HepG2 (cell line): ENCODE measurements at regions not wholly inside any gene's neighbourhood (a gene's known extent, or its start where the extent isn't known, plus 50 kb on each side); places are given as distances from the start of the nearest gene placed in this dataset.
A peak's percentile ranks its signal among the peaks of the same experiment; 100 is the strongest.

Experiments
- ATAC-seq: fragments of 200-7000 bp; cut with Tn5 transposase; 3 replicates; pipeline ENCODE4 v1.9.1; 2020; ENCODE audit warnings: mild to moderate bottlenecking, moderate library complexity
- BruUV-seq: library from RNA; stranded (reverse); fragments of 400-500 nt; replicated peaks from 2 replicates; lab custom pipeline; 2021; lab: Mats Ljungman, UMichigan
- CTCF ChIA-PET: fragments of 300-600 bp; formaldehyde crosslinking; extraction: SDS; loops from one replicate; lab custom pipeline; 2021; ENCODE audit warnings: low total read pairs, inconsistent platforms, low intra/inter-chr PET ratio; lab: Yijun Ruan, JAX
- POLR2A ChIA-PET: fragments of 350-600 bp; sonication (Branson Sonifier 250); formaldehyde crosslinking; loops from one replicate; lab custom pipeline; 2020; ENCODE audit warnings: antibody characterized with exemption, inconsistent platforms; lab: Yijun Ruan, JAX
- DNase-seq: peaks from one replicate; pipeline ENCODE4 v3.0.0-alpha.2; 2015; ENCODE audit warnings: low spot score
- FAIRE-seq: peaks from 3 replicates; lab custom pipeline; 2011; peaks lifted over from hg19 to GRCh38; lab: Jason Lieb, UNC
- H2AFZ ChIP-seq: one replicate; pipeline ENCODE4 v1.6.1; 2011; ENCODE audit warnings: low read length, inconsistent platforms
- H3K27ac ChIP-seq: fragments of 300-600 bp; 3 replicates; pipeline ENCODE4 v1.8.0; 2011; ENCODE audit warnings: mixed run types, mild to moderate bottlenecking, mixed read lengths, low read length, inconsistent platforms; ENCODE audit not compliant: insufficient read depth; ENCODE audit errors: extremely low read length
- H3K27me3 ChIP-seq, 2 experiments: fragments of 200-600 bp in 1 of 2; 2 replicates in 1 of 2; 3 replicates in 1 of 2; pipeline versions ENCODE4 v1.6.0 to v1.8.0; 2011; ENCODE audit warnings: low read length in 2 of 2, mild to moderate bottlenecking in 2 of 2, moderate library complexity in 2 of 2, inconsistent platforms in 1 of 2; ENCODE audit not compliant: insufficient read depth in 2 of 2, control insufficient read depth in 1 of 2
- H3K36me3 ChIP-seq, 2 experiments: fragments of 200-600 bp in 1 of 2; replicated peaks in 1 of 2; 2 replicates in 1 of 2; 3 replicates in 1 of 2; pipeline versions ENCODE4 v1.5.1 to v1.8.0; 2011; ENCODE audit warnings: low read length in 2 of 2, inconsistent platforms in 1 of 2; ENCODE audit not compliant: insufficient read depth in 2 of 2, control insufficient read depth in 1 of 2
- H3K4me1 ChIP-seq: 2 replicates; pipeline ENCODE4 v1.5.1; 2012; ENCODE audit warnings: low read length, inconsistent platforms; ENCODE audit not compliant: insufficient read depth
- H3K4me2 ChIP-seq: 2 replicates; pipeline ENCODE4 v1.6.0; 2011; ENCODE audit warnings: low read depth, low read length, inconsistent platforms
- H3K4me3 ChIP-seq, 3 experiments: fragments of 200-600 bp in 1 of 3; sonication (generic), shearing (Covaris generic) in 1 of 3; replicated peaks in 1 of 3; 2 replicates each; pipeline ENCODE4 v1.5.1; 2011 to 2016; ENCODE audit warnings: low read length in 3 of 3, inconsistent platforms in 2 of 3, low read depth in 2 of 3, mild to moderate bottlenecking in 2 of 3, control low read depth in 1 of 3, mixed read lengths in 1 of 3; ENCODE audit not compliant: insufficient read depth in 1 of 3
- H3K79me2 ChIP-seq: one replicate; pipeline ENCODE4 v1.6.1; 2011; ENCODE audit warnings: low read length, inconsistent platforms; ENCODE audit not compliant: insufficient read depth
- H3K9ac ChIP-seq: 2 replicates; pipeline ENCODE4 v1.6.0; 2011; ENCODE audit warnings: mild to moderate bottlenecking, low read depth, low read length, inconsistent platforms; ENCODE audit not compliant: insufficient read depth
- H3K9me3 ChIP-seq: 2 replicates; pipeline ENCODE4 v1.5.1; 2012; ENCODE audit warnings: mild to moderate bottlenecking, low read length
- H4K20me1 ChIP-seq: 2 replicates; pipeline ENCODE4 v1.6.0; 2011; ENCODE audit warnings: inconsistent platforms, mild to moderate bottlenecking, low read length, moderate library complexity; ENCODE audit not compliant: insufficient read depth
- HMG20A ChIP-seq: IDR thresholded peaks from 2 replicates; pipeline ENCODE4 v1.6.1; 2016; ENCODE audit warnings: borderline replicate concordance
- SMYD3 ChIP-seq: sonication (generic); formaldehyde crosslinking; IDR thresholded peaks from 2 replicates; pipeline ENCODE4 v1.8.1; 2023; ENCODE audit warnings: mild to moderate bottlenecking, missing genetic modification reagents
- ZBTB20 ChIP-seq: sonication (generic); formaldehyde crosslinking; IDR thresholded peaks from 2 replicates; pipeline ENCODE4 v1.8.1; 2023; ENCODE audit warnings: missing genetic modification reagents, low read depth, mild to moderate bottlenecking, borderline replicate concordance
- ZNF20 ChIP-seq: sonication (generic); formaldehyde crosslinking; IDR thresholded peaks from 2 replicates; pipeline ENCODE4 v1.4.0; 2020; ENCODE audit warnings: mild to moderate bottlenecking, moderate library complexity, missing genetic modification reagents
- ZNF44 ChIP-seq: sonication (generic); formaldehyde crosslinking; IDR thresholded peaks from 2 replicates; pipeline ENCODE4 v1.5.1; 2020; ENCODE audit warnings: mild to moderate bottlenecking, missing genetic modification reagents
- ZNF563 ChIP-seq: sonication (generic); formaldehyde crosslinking; IDR thresholded peaks from 2 replicates; pipeline ENCODE4 v1.8.0; 2022; ENCODE audit warnings: mild to moderate bottlenecking, moderate library complexity, missing genetic modification reagents
- WGBS: methylation state at CpG from one replicate; pipeline ENCODE4 v1.1.6; 2017; ENCODE audit warnings: low lambda C conversion rate; 5-methylcytosine and 5-hydroxymethylcytosine counted together
- in situ Hi-C: cut with HindIII; loops from 2 replicates; pipeline ENCODE4 v1.10.0; 2017; ENCODE audit warnings: low pct_unique_long_range_greater_than_20kb; ENCODE audit not compliant: extremely low pct_ligation_motif_present
- intact Hi-C: fragments of 100-400 bp; cut with micrococcal nuclease; formaldehyde crosslinking; loops from one replicate; pipeline ENCODE4 v1.10.0; 2022; ENCODE audit not compliant: unreplicated experiment
- TF ChIP-seq, protein P1 (sequence below): sonication (generic); formaldehyde crosslinking; IDR thresholded peaks from 2 replicates; pipeline ENCODE4 v1.4.0; 2020; ENCODE audit warnings: mild to moderate bottlenecking, missing genetic modification reagents
- TF ChIP-seq, protein P2 (sequence below): IDR thresholded peaks from 2 replicates; pipeline ENCODE4 v1.6.1; 2016
- TF ChIP-seq, protein P3 (sequence below): sonication (generic); formaldehyde crosslinking; IDR thresholded peaks from 2 replicates; pipeline ENCODE4 v1.4.0; 2020; ENCODE audit warnings: missing genetic modification reagents
- TF ChIP-seq, protein P4 (sequence below): sonication (generic); formaldehyde crosslinking; IDR thresholded peaks from 2 replicates; pipeline ENCODE4 v1.5.1; 2020; ENCODE audit warnings: mild to moderate bottlenecking, missing genetic modification reagents, borderline replicate concordance
- TF ChIP-seq, protein P5 (sequence below): sonication (generic); formaldehyde crosslinking; conservative IDR thresholded peaks from 2 replicates; pipeline ENCODE4 v1.5.0; 2020; ENCODE audit warnings: missing genetic modification reagents

DNA sequence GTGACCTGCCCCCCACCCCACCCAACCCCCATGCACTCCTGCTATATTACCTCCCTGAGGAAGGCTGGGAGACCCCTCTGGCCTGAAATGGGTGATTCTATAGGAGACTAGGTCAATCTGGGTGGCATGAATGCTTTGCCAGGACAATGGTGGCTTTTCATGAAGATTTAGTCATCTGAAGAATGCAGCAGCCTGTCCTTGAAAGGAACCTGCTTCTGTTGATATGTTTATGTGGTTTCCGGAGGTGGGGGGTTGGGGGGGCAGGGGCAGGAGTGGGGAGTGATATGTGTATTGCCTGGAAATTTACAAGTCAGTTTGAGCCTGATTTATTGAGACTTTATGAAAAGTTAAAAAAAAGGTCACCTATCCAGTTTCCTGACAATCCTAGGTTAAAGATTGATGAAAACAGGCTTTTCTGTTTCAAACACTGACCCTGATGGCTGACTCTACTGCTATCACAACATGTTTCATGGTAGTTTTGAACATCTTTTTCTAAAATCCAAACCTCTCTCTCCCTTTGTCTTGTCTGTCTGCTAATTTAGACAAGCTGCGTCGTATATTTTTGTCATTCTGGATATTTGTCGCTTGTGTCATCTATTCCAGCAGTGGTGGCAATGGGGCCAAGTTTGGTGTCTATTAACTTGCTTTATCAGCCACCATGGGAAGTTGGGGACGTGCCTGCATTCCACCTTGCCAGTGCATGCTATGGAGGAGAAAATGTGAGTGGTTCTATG lies 153.7 kb upstream of the EGFLAM start:
- peak overlapping the region; percentile 92 for H3K27ac ChIP-seq
- ATAC-seq (peak; percentile 96), DNase-seq (peak; percentile 99), FAIRE-seq (peak; percentile 71)
- intact Hi-C loops (loop anchor here (1.0 to 5.0 kb wide), 3 partner anchors 42 to 89 kb away; no protein-coding TSS in a partner anchor), in situ Hi-C loops (no loop called here)
- H3K9me3 ChIP-seq: peaks cover 9% of the 10 kb centered on the region; the same call in 1 of the 2 replicates
- peak overlapping the region; percentile 42 for H3K4me2 ChIP-seq
- H3K4me3 ChIP-seq: no peak overlapping the region; a peak in 1 of 6 replicates
- peak overlapping the region; percentile 73 for H3K9ac ChIP-seq
- peaks cover 86% of the 10 kb centered on the region for H3K4me1 ChIP-seq
- H3K27me3 ChIP-seq: no peaks in the 10 kb centered on the region
- ChIA-PET POLR2A (interaction anchor here (0.9 to 1.7 kb wide), 3 partner anchors 27 to 43 kb away, joined by 3 to 12 read pairs (median 6); no protein-coding TSS in a partner anchor), CTCF (no interaction called here)
- BruUV-seq: TSS peak; percentile 98
- H2AFZ ChIP-seq: no peak overlapping the region
- no peaks in the 10 kb centered on the region for H3K79me2 ChIP-seq
- 38% methylated on average over 5 of the region's 5 CpGs for WGBS
- H3K36me3 ChIP-seq: no peaks in the 10 kb centered on the region; a peak in 1 of 5 replicates
- no peaks in the 10 kb centered on the region for H4K20me1 ChIP-seq
- TF ChIP-seq HMG20A (CRISPR knock-in tag) (no peak; the same call in 1 of the 2 replicates), SMYD3 (no peak), ZNF20 (CRISPR knock-in tag) (no peak), ZBTB20 (CRISPR knock-in tag) (peak; percentile 90), ZNF563 (CRISPR knock-in tag) (no peak), ZNF44 (CRISPR knock-in tag) (no peak)
- TF ChIP-seq, protein P1, sequence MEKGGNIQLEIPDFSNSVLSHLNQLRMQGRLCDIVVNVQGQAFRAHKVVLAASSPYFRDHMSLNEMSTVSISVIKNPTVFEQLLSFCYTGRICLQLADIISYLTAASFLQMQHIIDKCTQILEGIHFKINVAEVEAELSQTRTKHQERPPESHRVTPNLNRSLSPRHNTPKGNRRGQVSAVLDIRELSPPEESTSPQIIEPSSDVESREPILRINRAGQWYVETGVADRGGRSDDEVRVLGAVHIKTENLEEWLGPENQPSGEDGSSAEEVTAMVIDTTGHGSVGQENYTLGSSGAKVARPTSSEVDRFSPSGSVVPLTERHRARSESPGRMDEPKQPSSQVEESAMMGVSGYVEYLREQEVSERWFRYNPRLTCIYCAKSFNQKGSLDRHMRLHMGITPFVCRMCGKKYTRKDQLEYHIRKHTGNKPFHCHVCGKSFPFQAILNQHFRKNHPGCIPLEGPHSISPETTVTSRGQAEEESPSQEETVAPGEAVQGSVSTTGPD (CRISPR knock-in tag): no peak
- TF ChIP-seq, protein P2, sequence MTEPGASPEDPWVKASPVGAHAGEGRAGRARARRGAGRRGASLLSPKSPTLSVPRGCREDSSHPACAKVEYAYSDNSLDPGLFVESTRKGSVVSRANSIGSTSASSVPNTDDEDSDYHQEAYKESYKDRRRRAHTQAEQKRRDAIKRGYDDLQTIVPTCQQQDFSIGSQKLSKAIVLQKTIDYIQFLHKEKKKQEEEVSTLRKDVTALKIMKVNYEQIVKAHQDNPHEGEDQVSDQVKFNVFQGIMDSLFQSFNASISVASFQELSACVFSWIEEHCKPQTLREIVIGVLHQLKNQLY (CRISPR knock-in tag): 0 out of 2 replicates have a peak, but pooled peaks have one; percentile 8
- TF ChIP-seq, protein P3, sequence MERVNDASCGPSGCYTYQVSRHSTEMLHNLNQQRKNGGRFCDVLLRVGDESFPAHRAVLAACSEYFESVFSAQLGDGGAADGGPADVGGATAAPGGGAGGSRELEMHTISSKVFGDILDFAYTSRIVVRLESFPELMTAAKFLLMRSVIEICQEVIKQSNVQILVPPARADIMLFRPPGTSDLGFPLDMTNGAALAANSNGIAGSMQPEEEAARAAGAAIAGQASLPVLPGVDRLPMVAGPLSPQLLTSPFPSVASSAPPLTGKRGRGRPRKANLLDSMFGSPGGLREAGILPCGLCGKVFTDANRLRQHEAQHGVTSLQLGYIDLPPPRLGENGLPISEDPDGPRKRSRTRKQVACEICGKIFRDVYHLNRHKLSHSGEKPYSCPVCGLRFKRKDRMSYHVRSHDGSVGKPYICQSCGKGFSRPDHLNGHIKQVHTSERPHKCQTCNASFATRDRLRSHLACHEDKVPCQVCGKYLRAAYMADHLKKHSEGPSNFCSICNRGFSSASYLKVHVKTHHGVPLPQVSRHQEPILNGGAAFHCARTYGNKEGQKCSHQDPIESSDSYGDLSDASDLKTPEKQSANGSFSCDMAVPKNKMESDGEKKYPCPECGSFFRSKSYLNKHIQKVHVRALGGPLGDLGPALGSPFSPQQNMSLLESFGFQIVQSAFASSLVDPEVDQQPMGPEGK (CRISPR knock-in tag): peak; percentile 88
- TF ChIP-seq, protein P4, sequence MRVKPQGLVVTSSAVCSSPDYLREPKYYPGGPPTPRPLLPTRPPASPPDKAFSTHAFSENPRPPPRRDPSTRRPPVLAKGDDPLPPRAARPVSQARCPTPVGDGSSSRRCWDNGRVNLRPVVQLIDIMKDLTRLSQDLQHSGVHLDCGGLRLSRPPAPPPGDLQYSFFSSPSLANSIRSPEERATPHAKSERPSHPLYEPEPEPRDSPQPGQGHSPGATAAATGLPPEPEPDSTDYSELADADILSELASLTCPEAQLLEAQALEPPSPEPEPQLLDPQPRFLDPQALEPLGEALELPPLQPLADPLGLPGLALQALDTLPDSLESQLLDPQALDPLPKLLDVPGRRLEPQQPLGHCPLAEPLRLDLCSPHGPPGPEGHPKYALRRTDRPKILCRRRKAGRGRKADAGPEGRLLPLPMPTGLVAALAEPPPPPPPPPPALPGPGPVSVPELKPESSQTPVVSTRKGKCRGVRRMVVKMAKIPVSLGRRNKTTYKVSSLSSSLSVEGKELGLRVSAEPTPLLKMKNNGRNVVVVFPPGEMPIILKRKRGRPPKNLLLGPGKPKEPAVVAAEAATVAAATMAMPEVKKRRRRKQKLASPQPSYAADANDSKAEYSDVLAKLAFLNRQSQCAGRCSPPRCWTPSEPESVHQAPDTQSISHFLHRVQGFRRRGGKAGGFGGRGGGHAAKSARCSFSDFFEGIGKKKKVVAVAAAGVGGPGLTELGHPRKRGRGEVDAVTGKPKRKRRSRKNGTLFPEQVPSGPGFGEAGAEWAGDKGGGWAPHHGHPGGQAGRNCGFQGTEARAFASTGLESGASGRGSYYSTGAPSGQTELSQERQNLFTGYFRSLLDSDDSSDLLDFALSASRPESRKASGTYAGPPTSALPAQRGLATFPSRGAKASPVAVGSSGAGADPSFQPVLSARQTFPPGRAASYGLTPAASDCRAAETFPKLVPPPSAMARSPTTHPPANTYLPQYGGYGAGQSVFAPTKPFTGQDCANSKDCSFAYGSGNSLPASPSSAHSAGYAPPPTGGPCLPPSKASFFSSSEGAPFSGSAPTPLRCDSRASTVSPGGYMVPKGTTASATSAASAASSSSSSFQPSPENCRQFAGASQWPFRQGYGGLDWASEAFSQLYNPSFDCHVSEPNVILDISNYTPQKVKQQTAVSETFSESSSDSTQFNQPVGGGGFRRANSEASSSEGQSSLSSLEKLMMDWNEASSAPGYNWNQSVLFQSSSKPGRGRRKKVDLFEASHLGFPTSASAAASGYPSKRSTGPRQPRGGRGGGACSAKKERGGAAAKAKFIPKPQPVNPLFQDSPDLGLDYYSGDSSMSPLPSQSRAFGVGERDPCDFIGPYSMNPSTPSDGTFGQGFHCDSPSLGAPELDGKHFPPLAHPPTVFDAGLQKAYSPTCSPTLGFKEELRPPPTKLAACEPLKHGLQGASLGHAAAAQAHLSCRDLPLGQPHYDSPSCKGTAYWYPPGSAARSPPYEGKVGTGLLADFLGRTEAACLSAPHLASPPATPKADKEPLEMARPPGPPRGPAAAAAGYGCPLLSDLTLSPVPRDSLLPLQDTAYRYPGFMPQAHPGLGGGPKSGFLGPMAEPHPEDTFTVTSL (CRISPR knock-in tag): peak; percentile 28; the same call in 1 of the 2 replicates
- TF ChIP-seq, protein P5, sequence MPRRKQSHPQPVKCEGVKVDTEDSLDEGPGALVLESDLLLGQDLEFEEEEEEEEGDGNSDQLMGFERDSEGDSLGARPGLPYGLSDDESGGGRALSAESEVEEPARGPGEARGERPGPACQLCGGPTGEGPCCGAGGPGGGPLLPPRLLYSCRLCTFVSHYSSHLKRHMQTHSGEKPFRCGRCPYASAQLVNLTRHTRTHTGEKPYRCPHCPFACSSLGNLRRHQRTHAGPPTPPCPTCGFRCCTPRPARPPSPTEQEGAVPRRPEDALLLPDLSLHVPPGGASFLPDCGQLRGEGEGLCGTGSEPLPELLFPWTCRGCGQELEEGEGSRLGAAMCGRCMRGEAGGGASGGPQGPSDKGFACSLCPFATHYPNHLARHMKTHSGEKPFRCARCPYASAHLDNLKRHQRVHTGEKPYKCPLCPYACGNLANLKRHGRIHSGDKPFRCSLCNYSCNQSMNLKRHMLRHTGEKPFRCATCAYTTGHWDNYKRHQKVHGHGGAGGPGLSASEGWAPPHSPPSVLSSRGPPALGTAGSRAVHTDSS: no peak
